GM10248 (cell line): ENCODE measurements at regions not wholly inside any gene's neighbourhood (a gene's known extent, or its start where the extent isn't known, plus 50 kb on each side); places are given as distances from the start of the nearest gene placed in this dataset.
"Not testable (repeated sequence)": the region's sequence is repeated elsewhere in the genome, so short reads cannot be mapped to it uniquely, and the experiment has no call there.

Experiments used
- CTCF ChIA-PET: fragments of 300-600 bp; sonication (Branson Sonifier 250); formaldehyde crosslinking; extraction: SDS; loops from one replicate; lab custom pipeline; 2021; ENCODE audit warnings: antibody characterized with exemption; lab: Yijun Ruan, JAX
- POLR2A ChIA-PET: fragments of 350-650 bp; sonication (Branson Sonifier 250); formaldehyde crosslinking; extraction: SDS; loops from one replicate; lab custom pipeline; 2020; ENCODE audit warnings: antibody characterized with exemption; lab: Yijun Ruan, JAX
- DNase-seq: peaks from one replicate; pipeline ENCODE4 v3.0.0; 2012; ENCODE audit errors: extremely low spot score
- CTCF ChIP-seq: IDR thresholded peaks from 2 replicates; pipeline ENCODE4 v1.5.1; 2012; ENCODE audit warnings: mild to moderate bottlenecking, low read depth; ENCODE audit errors: extremely low read depth, missing control alignments, control extremely low read depth

- no peak for TF ChIP-seq CTCF
- CTCF ChIA-PET: no interaction called here
- no peak for DNase-seq
- POLR2A ChIA-PET: no interaction called here
Measured at GRCh38 chr5:145667742-145668141, 167.4 kb downstream of the PRELID2 start.

GRCh38 chr5:145666591-145666990 lies 168.6 kb downstream of the PRELID2 start:
- ChIA-PET POLR2A (no interaction called here), CTCF (no interaction called here)
- no peak for DNase-seq
- TF ChIP-seq CTCF: no peak

GRCh38 chr5:145661737-145662485 lies 173.2 kb downstream of the PRELID2 start:
- POLR2A ChIA-PET: interaction anchor here (0.6 kb wide), 1 partner anchor 873 kb away, joined by 3 read pairs; no protein-coding TSS in a partner anchor
- CTCF ChIA-PET: no interaction called here

GRCh38 chr5:145660897-145661640 lies 174.1 kb downstream of the PRELID2 start:
- CTCF ChIA-PET: interaction anchor here (1.5 kb wide), 1 partner anchor 11 kb away, joined by 3 read pairs; no protein-coding TSS in a partner anchor
- TF ChIP-seq CTCF: no peak
- no peak for DNase-seq

More at GRCh38 chr5:145661737-145662485, 173.2 kb downstream of the PRELID2 start:
- no peak for DNase-seq
- no peak for TF ChIP-seq CTCF

GRCh38 chr5:145658435-145658834 lies 176.7 kb downstream of the PRELID2 start:
- DNase-seq: no peak
- no peak for TF ChIP-seq CTCF
- CTCF ChIA-PET: interaction anchor here (0.9 kb wide), 1 partner anchor 14 kb away, joined by 3 read pairs; no protein-coding TSS in a partner anchor
- POLR2A ChIA-PET: no interaction called here

More at GRCh38 chr5:145660897-145661640, 174.1 kb downstream of the PRELID2 start:
- POLR2A ChIA-PET: interaction anchor here (0.6 kb wide), 1 partner anchor 872 kb away, joined by 3 read pairs; no protein-coding TSS in a partner anchor

GRCh38 chr5:145652700-145653099 lies 182.4 kb downstream of the PRELID2 start:
- POLR2A ChIA-PET, CTCF ChIA-PET, DNase-seq: not testable (repeated sequence)

GRCh38 chr5:145647137-145647536 lies 188.0 kb downstream of the PRELID2 start:
- POLR2A ChIA-PET, DNase-seq, CTCF ChIA-PET: not testable (repeated sequence)

- CTCF ChIA-PET, DNase-seq, POLR2A ChIA-PET: not testable (repeated sequence)
Measured at GRCh38 chr5:145643214-145643613, 191.9 kb downstream of the PRELID2 start.
